MM.1S (cell line): ENCODE measurements at regions not wholly inside any gene's neighbourhood (a gene's known extent, or its start where the extent isn't known, plus 50 kb on each side); places are given as distances from the start of the nearest gene placed in this dataset.

Experiments
- CTCF ChIP-seq: fragments of 300-600 bp; sonication (generic); IDR thresholded peaks from 2 replicates; pipeline ENCODE4 v1.5.1; 2016; ENCODE audit warnings: antibody characterized with exemption, low read length, mixed read lengths
- EZH2 ChIP-seq: fragments of 300-600 bp; sonication (generic); optimal IDR thresholded peaks from 2 replicates; pipeline ENCODE3; 2017; ENCODE audit warnings: low read depth, mild to moderate bottlenecking, antibody characterized with exemption, low read length, mixed read lengths
- EZH2phosphoT487 ChIP-seq: fragments of 300-600 bp; sonication (generic); IDR thresholded peaks from 2 replicates; pipeline ENCODE4 v1.6.1; 2018; ENCODE audit warnings: antibody characterized with exemption, low read length

- TF ChIP-seq CTCF (no peak), EZH2phosphoT487 (no peak), EZH2 (no peak)
Measured at GRCh38 chr19:28553005-28553404, 659.9 kb downstream of the UQCRFS1 start.
